ENCODE measurements at regions not wholly inside any gene's neighbourhood (a gene's known extent, or its start where the extent isn't known, plus 50 kb on each side); places are given as distances from the start of the nearest gene placed in this dataset.

GRCh38 chr14:61625165-61625564 is 70.1 kb upstream of the HIF1A start:
- no peak for DNase-seq (ENCODE audit: low read depth in 1 of 2, low spot score in 1 of 2)

- DNase-seq (ENCODE audit: low read depth in 1 of 2, low spot score in 1 of 2): no peak
These were observed 67.7 kb upstream of the HIF1A start for GRCh38 chr14:61627612-61628011.

- no peak for DNase-seq (ENCODE audit: low read depth in 1 of 2, low spot score in 1 of 2)
These were observed 67.1 kb upstream of the HIF1A start for GRCh38 chr14:61628016-61628725.

- no peak for DNase-seq (ENCODE audit: low read depth in 1 of 2, low spot score in 1 of 2)
These were observed 64.8 kb upstream of the HIF1A start for GRCh38 chr14:61630399-61631044.

- DNase-seq (ENCODE audit: low read depth in 1 of 2, low spot score in 1 of 2): no peak
These were observed 64.1 kb upstream of the HIF1A start for GRCh38 chr14:61631045-61631687.

- DNase-seq (ENCODE audit: low read depth in 1 of 2, low spot score in 1 of 2): no peak
These were observed 62.9 kb upstream of the HIF1A start for GRCh38 chr14:61632401-61632800.

- no peak for DNase-seq (ENCODE audit: low read depth in 1 of 2, low spot score in 1 of 2)
These were observed 62.5 kb upstream of the HIF1A start for GRCh38 chr14:61632807-61633206.

GRCh38 chr14:61636291-61636690 is 59.0 kb upstream of the HIF1A start:
- no peak for DNase-seq (ENCODE audit: low read depth in 1 of 2, low spot score in 1 of 2)

GRCh38 chr14:61636779-61637178 is 58.5 kb upstream of the HIF1A start:
- DNase-seq (ENCODE audit: low read depth in 1 of 2, low spot score in 1 of 2): no peak

- no peak for DNase-seq (ENCODE audit: low read depth in 1 of 2, low spot score in 1 of 2)
These were observed 56.5 kb upstream of the HIF1A start for GRCh38 chr14:61638595-61639387.

- DNase-seq (ENCODE audit: low read depth in 1 of 2, low spot score in 1 of 2): no peak
These were observed 54.9 kb upstream of the HIF1A start for GRCh38 chr14:61640158-61641136.

GRCh38 chr14:61641914-61642613 is 53.2 kb upstream of the HIF1A start:
- DNase-seq (ENCODE audit: low read depth in 1 of 2, low spot score in 1 of 2): no peak

GRCh38 chr14:61642614-61642982 is 52.7 kb upstream of the HIF1A start:
- DNase-seq (ENCODE audit: low read depth in 1 of 2, low spot score in 1 of 2): no peak

GRCh38 chr14:61643555-61643954 is 51.8 kb upstream of the HIF1A start:
- no peak for DNase-seq (ENCODE audit: low read depth in 1 of 2, low spot score in 1 of 2)

- DNase-seq (ENCODE audit: low read depth in 1 of 2, low spot score in 1 of 2): no peak
These were observed 51.1 kb upstream of the HIF1A start for GRCh38 chr14:61644175-61644574.

- no peak for DNase-seq (ENCODE audit: low read depth in 1 of 2, low spot score in 1 of 2)
These were observed 50.5 kb upstream of the HIF1A start for GRCh38 chr14:61644834-61645233.

- no peak for DNase-seq (ENCODE audit: low read depth in 1 of 2, low spot score in 1 of 2)
These were observed 50.1 kb upstream of the HIF1A start for GRCh38 chr14:61645247-61645646.
